Posterior vena cava (tissue), 2 donors: ENCODE measurements at regions not wholly inside any gene's neighbourhood (a gene's known extent, or its start where the extent isn't known, plus 50 kb on each side); places are given as distances from the start of the nearest gene placed in this dataset.
"Not testable (repeated sequence)": the region's sequence is repeated elsewhere in the genome, so short reads cannot be mapped to it uniquely, and the experiment has no call there.

Experiments used
- DNase-seq: peaks from one replicate; pipeline ENCODE4 v3.0.0-alpha.2; 2020; ENCODE audit warnings: low spot score
- intact Hi-C, 2 donors: fragments of 100-400 bp; cut with DNase I; formaldehyde crosslinking; loops; one replicate each; pipeline versions ENCODE4 v1.14.1 to v1.14.2; 2022 to 2023
- donor health status: DM: yes; HTN: yes; CAD: no.
- donor health status: DM: yes; HTN: yes; CAD: no.

- no peak for DNase-seq
- intact Hi-C loops: no loop called here
Observed at GRCh38 chr4:66558651-66559050, 888.4 kb upstream of the EPHA5 start.

GRCh38 chr4:66556651-66557278 is 886.5 kb upstream of the EPHA5 start:
- intact Hi-C loops: no loop called here
- no peak for DNase-seq

DNA sequence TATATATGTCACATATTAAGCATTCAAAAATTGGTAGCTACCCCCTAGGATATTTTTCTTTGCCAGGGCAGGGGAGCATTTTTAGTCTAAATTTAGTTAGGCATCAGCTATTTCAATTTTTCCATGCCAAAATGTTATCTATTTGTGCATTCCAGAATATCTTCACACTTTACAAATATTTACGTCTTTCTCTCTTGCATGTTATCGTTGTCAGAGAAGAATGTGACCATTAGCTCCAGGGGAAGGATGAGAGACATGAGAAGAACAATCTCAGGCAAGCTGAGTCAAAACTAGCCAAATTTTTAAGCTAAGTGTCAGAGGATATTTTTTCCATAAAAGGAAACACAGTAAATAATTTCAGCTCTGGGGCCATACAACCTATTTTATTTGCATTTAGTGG is 885.0 kb upstream of the EPHA5 start:
- intact Hi-C loops: no loop called here
- DNase-seq: no peak

DNA sequence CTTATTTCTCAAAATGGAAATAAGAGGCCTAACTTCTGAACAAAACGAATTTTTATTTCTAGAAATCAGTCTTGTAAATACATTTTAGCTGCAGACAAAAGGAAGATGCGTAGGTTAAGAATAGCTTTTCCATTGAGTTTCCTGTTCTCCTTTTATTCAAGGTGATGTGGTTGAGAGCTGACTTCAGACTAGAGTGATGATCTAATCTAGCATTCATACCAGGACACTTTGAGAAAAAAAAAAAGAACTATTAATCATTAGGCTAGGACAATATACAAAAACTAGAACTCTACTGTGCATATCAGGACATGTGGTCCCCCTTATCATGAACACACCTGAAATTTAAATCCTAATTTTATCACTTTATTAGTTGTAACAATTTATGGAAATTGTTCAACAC is 884.5 kb upstream of the EPHA5 start:
- intact Hi-C loops: no loop called here
- DNase-seq: no peak

- DNase-seq, intact Hi-C loops: not testable (repeated sequence)
Observed at GRCh38 chr4:66545301-66545700, 875.0 kb upstream of the EPHA5 start.

DNA sequence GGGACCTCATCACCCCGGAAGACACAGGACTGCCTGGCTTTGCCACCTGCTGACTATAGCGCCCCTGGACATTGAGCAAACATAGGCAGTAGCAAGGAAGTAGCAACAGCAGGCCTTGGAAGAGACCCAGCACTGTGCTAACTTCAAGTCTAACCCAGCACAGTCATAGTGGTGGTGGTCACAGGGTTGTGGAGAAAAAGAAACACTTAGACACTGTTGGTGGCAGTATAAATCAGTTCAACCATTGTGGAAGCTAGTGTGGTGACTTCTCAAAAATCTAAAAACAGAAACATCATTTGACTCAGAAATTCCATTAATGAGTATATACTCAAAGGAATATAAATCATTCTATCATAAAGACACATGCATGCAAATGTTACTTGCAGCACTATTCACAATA is 874.0 kb upstream of the EPHA5 start:
- DNase-seq: no peak
- intact Hi-C loops: no loop called here

DNA sequence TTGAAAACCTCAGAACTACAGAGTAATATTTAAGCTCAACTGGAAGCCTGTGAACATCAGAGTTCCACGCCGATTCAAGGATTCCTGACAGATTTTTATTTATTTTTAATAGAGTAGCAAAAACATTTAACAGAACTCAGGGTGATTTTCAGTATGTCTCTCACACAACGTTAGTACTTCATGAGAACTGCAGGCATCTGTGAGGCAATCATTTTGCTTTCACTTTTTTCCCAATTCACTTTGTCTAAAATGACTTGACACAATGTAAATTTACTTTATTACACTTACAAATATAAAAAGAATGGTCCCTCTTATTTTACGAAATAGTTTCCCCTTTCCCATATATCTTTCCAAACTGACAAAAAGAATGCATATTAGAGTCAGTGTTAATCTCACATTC is 869.5 kb upstream of the EPHA5 start:
- intact Hi-C loops: no loop called here
- DNase-seq: no peak

- no peak for DNase-seq
- intact Hi-C loops: no loop called here
Observed at GRCh38 chr4:66524781-66525180, 854.5 kb upstream of the EPHA5 start.

DNA sequence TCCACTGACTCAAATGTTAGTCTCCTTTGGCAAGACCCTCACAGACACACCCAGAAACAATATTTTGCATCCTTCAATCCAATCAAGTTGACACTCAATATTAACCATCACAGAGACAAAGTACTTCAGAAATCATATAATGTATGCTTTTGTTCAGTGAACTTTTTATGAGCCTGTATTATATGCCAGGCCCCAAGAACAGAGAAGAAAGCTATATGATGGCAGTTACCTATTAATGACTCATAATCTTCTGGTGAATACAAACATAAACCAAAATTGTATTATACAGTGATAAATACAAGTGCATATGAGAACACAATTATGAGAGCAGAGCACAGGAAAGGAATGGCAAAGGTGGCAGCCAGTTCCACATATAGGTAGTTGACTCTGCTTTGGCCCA is 852.0 kb upstream of the EPHA5 start:
- no peak for DNase-seq
- intact Hi-C loops: no loop called here

GRCh38 chr4:66516940-66517339 is 846.7 kb upstream of the EPHA5 start:
- no peak for DNase-seq
- intact Hi-C loops: no loop called here

GRCh38 chr4:66506985-66507384 is 836.7 kb upstream of the EPHA5 start:
- intact Hi-C loops: no loop called here
- no peak for DNase-seq

DNA sequence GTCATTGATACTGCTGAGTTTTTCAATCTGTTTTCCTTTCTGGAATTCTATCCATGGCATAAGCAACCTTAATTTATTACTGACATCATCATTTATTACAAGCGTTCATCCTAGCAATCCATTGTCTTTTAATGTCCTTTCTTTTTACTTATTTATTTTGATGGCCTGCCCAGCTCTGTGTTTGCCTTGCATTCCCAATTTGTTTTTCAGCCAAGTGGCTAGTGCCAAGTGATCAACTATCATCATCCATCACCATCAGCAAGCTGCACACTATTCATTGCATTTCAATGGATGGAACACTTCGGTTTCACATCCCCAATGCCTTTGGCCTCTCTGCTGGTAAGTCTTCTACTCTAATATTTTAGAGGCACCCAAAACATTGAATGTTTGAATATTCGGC is 831.7 kb upstream of the EPHA5 start:
- intact Hi-C loops: no loop called here
- DNase-seq: no peak

DNA sequence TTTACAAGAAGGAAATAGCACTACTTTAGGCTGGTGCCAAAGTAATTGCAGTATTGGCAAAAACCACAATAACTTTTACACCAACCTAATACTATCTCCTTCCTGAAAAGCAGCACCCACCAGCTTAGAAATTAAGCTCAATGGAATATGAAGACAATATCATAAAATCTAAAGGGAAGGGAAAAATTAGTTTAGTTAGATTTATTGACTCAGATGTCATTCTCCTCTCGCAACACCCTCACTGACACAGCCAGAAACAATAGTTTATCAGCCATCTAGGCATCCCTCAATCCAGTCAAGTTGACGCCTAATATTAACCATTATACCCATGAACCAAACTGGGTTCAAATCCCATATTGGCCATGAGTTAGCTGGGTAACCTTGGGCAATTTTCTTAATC is 820.4 kb upstream of the EPHA5 start:
- intact Hi-C loops: no loop called here
- DNase-seq: no peak

GRCh38 chr4:66489783-66490452 is 819.6 kb upstream of the EPHA5 start:
- intact Hi-C loops: no loop called here
- DNase-seq: no peak

GRCh38 chr4:66489370-66489769 is 819.1 kb upstream of the EPHA5 start:
- no peak for DNase-seq
- intact Hi-C loops: no loop called here

DNA sequence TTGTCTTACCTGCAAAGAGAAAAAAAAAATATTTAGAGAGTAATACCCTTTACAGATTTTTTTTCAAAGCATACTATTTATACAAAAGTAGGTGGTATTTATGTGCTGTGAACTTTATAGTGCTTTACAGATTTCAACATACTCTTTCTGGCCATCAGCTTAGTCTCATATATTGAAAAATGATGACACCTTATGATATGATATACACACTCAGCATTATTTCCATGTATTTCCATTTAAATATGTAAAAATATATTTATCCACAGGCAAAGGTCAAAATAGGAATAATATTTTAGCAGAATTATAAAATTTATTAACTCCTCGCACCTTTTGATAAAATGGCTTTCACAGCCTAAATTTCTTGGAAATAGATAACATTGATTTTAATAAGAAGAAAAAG is 815.8 kb upstream of the EPHA5 start:
- intact Hi-C loops: no loop called here
- DNase-seq: no peak

DNA sequence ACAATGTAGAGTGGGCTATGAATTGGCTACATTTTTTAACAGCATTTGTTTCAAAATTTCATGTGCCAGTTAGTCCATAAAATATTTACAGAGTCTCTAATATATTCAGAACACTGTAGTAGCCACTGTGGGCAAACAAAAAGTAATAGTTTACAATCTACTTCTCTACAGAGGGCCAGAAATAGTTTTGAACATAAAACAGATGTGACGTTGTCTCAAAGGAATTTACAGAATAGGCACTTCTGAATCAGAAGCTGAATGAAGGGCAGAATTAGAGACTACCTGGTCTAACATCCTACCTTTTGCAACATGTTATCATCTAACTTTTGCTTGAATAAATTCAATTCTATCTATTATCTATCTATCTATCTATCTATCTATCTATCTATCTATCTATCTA is 811.9 kb upstream of the EPHA5 start:
- intact Hi-C loops: no loop called here
- DNase-seq: no peak

- DNase-seq: no peak
- intact Hi-C loops: no loop called here
Observed at GRCh38 chr4:66475596-66475995, 805.3 kb upstream of the EPHA5 start.

DNA sequence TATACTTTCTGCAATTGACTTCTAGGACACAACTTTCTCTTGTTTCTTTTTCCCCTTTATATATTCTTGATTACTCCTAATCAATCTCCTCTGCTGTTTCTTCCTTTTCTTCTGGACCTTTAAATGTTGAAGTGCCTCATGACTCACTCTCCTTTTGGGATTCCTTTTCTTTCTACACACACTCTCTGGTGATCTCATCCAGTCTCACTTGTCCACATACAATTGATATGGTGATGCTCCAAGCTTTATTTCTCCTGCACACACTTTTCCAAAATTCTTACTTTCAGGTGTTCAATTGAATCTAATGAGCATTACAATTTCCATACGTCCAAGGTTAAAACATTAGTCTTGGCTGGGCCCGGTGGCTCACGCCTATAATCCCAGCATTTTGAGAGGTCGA is 794.8 kb upstream of the EPHA5 start:
- no peak for DNase-seq
- intact Hi-C loops: no loop called here

DNA sequence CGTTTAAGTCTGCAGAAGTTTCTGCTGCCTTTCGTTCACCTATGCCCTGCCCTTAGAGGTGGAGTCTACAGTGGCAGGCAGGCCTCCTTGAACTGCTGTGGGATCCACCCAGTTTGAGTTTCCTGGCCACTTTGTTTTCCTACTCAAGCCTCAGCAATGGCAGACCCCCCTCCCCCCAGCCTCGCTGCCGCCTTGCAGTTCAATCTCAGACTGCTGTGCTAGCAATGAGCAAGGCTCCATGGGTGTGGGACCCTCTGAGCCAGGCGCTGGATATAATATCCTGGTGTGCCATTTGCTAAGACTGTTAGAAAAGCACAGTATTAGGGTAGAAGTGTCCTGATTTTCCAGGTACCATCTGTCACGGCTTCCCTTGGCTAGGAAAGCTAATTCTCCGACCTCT is 792.6 kb upstream of the EPHA5 start:
- intact Hi-C loops, DNase-seq: not testable (repeated sequence)

- intact Hi-C loops: no loop called here
- no peak for DNase-seq
Observed at GRCh38 chr4:66451741-66452140, 781.5 kb upstream of the EPHA5 start.

DNA sequence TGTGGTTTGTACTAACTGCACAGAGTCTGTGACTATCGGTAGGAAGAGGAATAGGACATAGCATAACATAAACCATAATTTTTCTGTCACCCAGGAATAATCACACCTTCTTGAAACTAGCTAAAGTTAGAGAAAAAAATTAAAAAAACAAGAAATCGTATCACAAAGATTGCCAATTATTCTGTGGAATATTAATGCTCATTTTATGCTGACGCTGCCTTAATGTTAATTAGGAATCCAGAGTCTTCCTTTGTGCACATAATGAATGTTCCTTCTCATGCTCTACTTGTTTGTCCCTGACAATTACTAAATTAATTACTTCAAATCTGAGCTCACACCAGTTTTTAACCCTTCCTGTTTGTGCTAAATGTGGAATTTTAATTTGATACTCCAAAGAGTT is 772.7 kb upstream of the EPHA5 start:
- intact Hi-C loops: no loop called here
- no peak for DNase-seq
